HUES64 (cell line): ENCODE measurements at regions not wholly inside any gene's neighbourhood (a gene's known extent, or its start where the extent isn't known, plus 50 kb on each side); places are given as distances from the start of the nearest gene placed in this dataset.

Experiments used
- H3K27ac ChIP-seq: 2 replicates; pipeline ENCODE4 v1.7.0; 2013; ENCODE audit warnings: low read depth, low read length, inconsistent platforms
- H3K27me3 ChIP-seq: 2 replicates; pipeline ENCODE4 v1.6.1; 2013; ENCODE audit warnings: mild to moderate bottlenecking, low read length; ENCODE audit not compliant: insufficient read depth
- H3K36me3 ChIP-seq: 2 replicates; pipeline ENCODE4 v1.6.1; 2013; ENCODE audit warnings: mild to moderate bottlenecking, low read length; ENCODE audit not compliant: insufficient read depth
- H3K4me1 ChIP-seq: 2 replicates; pipeline ENCODE4 v1.6.1; 2013; ENCODE audit warnings: mild to moderate bottlenecking, low read length, moderate library complexity; ENCODE audit not compliant: insufficient read depth
- H3K4me3 ChIP-seq: 2 replicates; pipeline ENCODE4 v1.5.1; 2013; ENCODE audit warnings: mild to moderate bottlenecking, low read length, moderate library complexity
- H3K9ac ChIP-seq: 2 replicates; pipeline ENCODE4 v1.6.1; 2013; ENCODE audit warnings: mild to moderate bottlenecking, low read depth, low read length
- H3K9me3 ChIP-seq: 2 replicates; pipeline ENCODE4 v1.6.1; 2013; ENCODE audit warnings: low read depth, low read length; ENCODE audit not compliant: insufficient read depth
- WGBS: fragments of 150-250, 120-280 bp; methylation state at CpG from one replicate; pipeline ENCODE4 v1.1.7; 2013; ENCODE audit warnings: missing lambda C conversion rate; 5-methylcytosine and 5-hydroxymethylcytosine counted together

GRCh38 chr9:16352251-16352650 lies 518.2 kb downstream of the BNC2 start:
- H3K27me3 ChIP-seq, result no peaks in the 10 kb centered on the region
- H3K36me3 ChIP-seq, result no peaks in the 10 kb centered on the region
- WGBS, result 83% methylated on average over 1 of the region's 1 CpG
- no peak overlapping the region for H3K27ac ChIP-seq
- no peak overlapping the region for H3K9ac ChIP-seq
- H3K4me1 ChIP-seq, result no peaks in the 10 kb centered on the region
- H3K4me3 ChIP-seq, result no peak overlapping the region
- no peaks in the 10 kb centered on the region for H3K9me3 ChIP-seq

- Histone ChIP-seq H3K27me3 (no peaks in the 10 kb centered on the region), H3K27ac (no peak overlapping the region), H3K36me3 (no peaks in the 10 kb centered on the region), H3K4me1 (no peaks in the 10 kb centered on the region), H3K4me3 (no peak overlapping the region), H3K9me3 (no peaks in the 10 kb centered on the region), H3K9ac (no peak overlapping the region)
- 95% methylated on average over 3 of the region's 3 CpGs for WGBS
Measured at GRCh38 chr9:16352791-16353401, 517.6 kb downstream of the BNC2 start.

- no peaks in the 10 kb centered on the region for H3K27me3 ChIP-seq
- H3K9me3 ChIP-seq, result no peaks in the 10 kb centered on the region; the same call in 1 of the 2 replicates
- H3K4me1 ChIP-seq, result no peaks in the 10 kb centered on the region
- H3K4me3 ChIP-seq, result no peak overlapping the region
- no peak overlapping the region for H3K27ac ChIP-seq
- no peaks in the 10 kb centered on the region for H3K36me3 ChIP-seq
- 86% methylated on average over 8 of the region's 8 CpGs for WGBS
- H3K9ac ChIP-seq, result no peak overlapping the region
Measured at GRCh38 chr9:16356196-16356765, 514.2 kb downstream of the BNC2 start.

GRCh38 chr9:16357828-16358227 lies 512.6 kb downstream of the BNC2 start:
- H3K9ac ChIP-seq, result no peak overlapping the region
- H3K9me3 ChIP-seq, result no peaks in the 10 kb centered on the region; the same call in 1 of the 2 replicates
- H3K36me3 ChIP-seq, result no peaks in the 10 kb centered on the region
- H3K27ac ChIP-seq, result no peak overlapping the region
- H3K27me3 ChIP-seq, result no peaks in the 10 kb centered on the region
- WGBS, result 86% methylated on average over 4 of the region's 4 CpGs
- H3K4me1 ChIP-seq, result no peaks in the 10 kb centered on the region
- H3K4me3 ChIP-seq, result no peak overlapping the region

- no peak overlapping the region for H3K4me3 ChIP-seq
- H3K9ac ChIP-seq, result no peak overlapping the region
- H3K36me3 ChIP-seq, result no peaks in the 10 kb centered on the region
- no peaks in the 10 kb centered on the region for H3K27me3 ChIP-seq
- H3K27ac ChIP-seq, result no peak overlapping the region
- H3K9me3 ChIP-seq, result no peaks in the 10 kb centered on the region; the same call in 1 of the 2 replicates
- WGBS, result 92% methylated on average over 2 of the region's 2 CpGs
- H3K4me1 ChIP-seq, result no peaks in the 10 kb centered on the region
Measured at GRCh38 chr9:16358751-16359150, 511.7 kb downstream of the BNC2 start.
